ENCODE measurements at regions not wholly inside any gene's neighbourhood (a gene's known extent, or its start where the extent isn't known, plus 50 kb on each side); places are given as distances from the start of the nearest gene placed in this dataset.

- no peaks in the 10 kb centered on the region for H3K27me3 ChIP-seq
- no peaks in the 10 kb centered on the region for H3K36me3 ChIP-seq
- H3K9me3 ChIP-seq, result no peaks in the 10 kb centered on the region
- no peak for DNase-seq
- no peak for TF ChIP-seq POLR2A (IDR thresholded peaks at IDR 0.05)
- TF ChIP-seq POLR2AphosphoS5 (IDR thresholded peaks at IDR 0.05), result no peak
- no peak for TF ChIP-seq EP300 (IDR thresholded peaks at IDR 0.05)
- no peak for TF ChIP-seq CTCF (IDR thresholded peaks at IDR 0.05)
- no peak overlapping the region for H3K27ac ChIP-seq
- H3K4me1 ChIP-seq, result no peaks in the 10 kb centered on the region
- no peak overlapping the region for H3K4me3 ChIP-seq
- ATAC-seq (ENCODE audit: low FRiP score in 2 of 2), result no peak
Observed at GRCh38 chr6:48883116-48883515, 579.9 kb downstream of the MMUT start.

- Histone ChIP-seq H3K27ac (no peak overlapping the region), H3K9me3 (no peaks in the 10 kb centered on the region), H3K36me3 (no peaks in the 10 kb centered on the region), H3K4me1 (no peaks in the 10 kb centered on the region), H3K27me3 (no peaks in the 10 kb centered on the region), H3K4me3 (no peak overlapping the region)
- TF ChIP-seq EP300 (IDR thresholded peaks at IDR 0.05), result no peak
- TF ChIP-seq CTCF (IDR thresholded peaks at IDR 0.05), result no peak
- no peak for TF ChIP-seq POLR2AphosphoS5 (IDR thresholded peaks at IDR 0.05)
- no peak for TF ChIP-seq POLR2A (IDR thresholded peaks at IDR 0.05)
- ATAC-seq (ENCODE audit: low FRiP score in 2 of 2) (no peak), DNase-seq (no peak)
- WGBS, 2 donors, result 68 to 85% methylated on average over 1 of the region's 1 CpG
Observed at GRCh38 chr6:48881551-48881950, 581.5 kb downstream of the MMUT start.

DNA sequence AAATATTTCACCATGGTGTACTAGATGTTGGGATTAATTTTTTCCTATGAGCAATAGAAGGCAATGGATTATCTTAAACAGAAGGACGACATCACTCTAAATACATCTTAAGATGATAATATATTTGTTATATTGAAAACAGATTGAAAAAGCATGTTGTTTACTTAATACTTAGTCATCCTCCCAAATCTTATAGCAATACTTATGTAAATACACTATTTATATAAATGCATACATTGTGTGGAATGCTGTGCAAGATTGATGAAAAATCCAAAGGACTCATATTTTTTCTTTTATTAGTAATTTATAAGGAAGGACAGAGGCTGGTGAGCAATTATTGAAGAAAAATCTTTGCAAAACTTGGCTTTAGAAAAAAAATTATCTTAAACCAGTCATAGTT, 593.5 kb downstream of the MMUT start:
- no peak for DNase-seq
- Histone ChIP-seq H3K27me3 (no peaks in the 10 kb centered on the region), H3K9me3 (peaks cover 0 to under 1% (median 0%) of the 10 kb centered on the region in 4 donors), H3K36me3 (no peaks in the 10 kb centered on the region), H3K4me3 (no peak overlapping the region), H3K4me1 (no peaks in the 10 kb centered on the region), H3K27ac (no peak overlapping the region)
- WGBS, 2 donors, result 86 to 94% methylated on average over 1 of the region's 1 CpG
- ATAC-seq (ENCODE audit: low FRiP score in 2 of 2), result no peak
- TF ChIP-seq POLR2A (IDR thresholded peaks at IDR 0.05), result no peak
- no peak for TF ChIP-seq EP300 (IDR thresholded peaks at IDR 0.05)
- TF ChIP-seq CTCF (IDR thresholded peaks at IDR 0.05), result no peak
- TF ChIP-seq POLR2AphosphoS5 (IDR thresholded peaks at IDR 0.05), result no peak

DNA sequence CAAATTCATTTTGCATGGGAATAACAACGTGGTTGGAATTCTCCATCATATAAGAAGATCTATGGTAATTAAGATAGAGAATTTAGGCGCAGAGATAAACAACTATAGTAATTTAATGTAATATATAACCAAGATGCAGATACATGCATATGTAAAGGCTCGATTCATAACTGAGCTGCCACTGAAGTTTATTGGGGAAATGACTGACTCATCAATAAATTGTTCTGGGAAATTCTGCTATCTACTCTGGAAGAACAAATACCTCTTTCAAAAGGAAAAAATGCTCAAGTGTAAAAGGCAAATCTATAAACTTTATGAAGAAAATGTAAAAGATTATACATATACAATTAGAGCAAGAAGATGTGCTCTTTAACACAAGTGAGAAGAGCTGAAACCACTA, 596.4 kb downstream of the MMUT start:
- Histone ChIP-seq H3K27ac (no peak overlapping the region), H3K9me3 (peaks cover 0 to 9% (median 0%) of the 10 kb centered on the region in 4 donors), H3K4me3 (no peak overlapping the region), H3K27me3 (no peaks in the 10 kb centered on the region), H3K4me1 (no peaks in the 10 kb centered on the region), H3K36me3 (no peaks in the 10 kb centered on the region)
- 88 to 90% methylated on average over 3 of the region's 3 CpGs for WGBS, 2 donors
- DNase-seq (no peak), ATAC-seq (ENCODE audit: low FRiP score in 2 of 2) (no peak)
- TF ChIP-seq POLR2A (IDR thresholded peaks at IDR 0.05), result no peak
- no peak for TF ChIP-seq CTCF (IDR thresholded peaks at IDR 0.05)
- no peak for TF ChIP-seq POLR2AphosphoS5 (IDR thresholded peaks at IDR 0.05)
- no peak for TF ChIP-seq EP300 (IDR thresholded peaks at IDR 0.05)

GRCh38 chr6:48860175-48860574, 602.9 kb downstream of the MMUT start:
- no peak overlapping the region for H3K4me3 ChIP-seq
- no peak for TF ChIP-seq POLR2A (IDR thresholded peaks at IDR 0.05)
- TF ChIP-seq POLR2AphosphoS5 (IDR thresholded peaks at IDR 0.05), result no peak
- TF ChIP-seq EP300 (IDR thresholded peaks at IDR 0.05), result no peak
- no peak for TF ChIP-seq CTCF (IDR thresholded peaks at IDR 0.05)
- H3K9me3 ChIP-seq, result peaks cover 0 to 9% (median 0%) of the 10 kb centered on the region in 4 donors
- no peak for ATAC-seq (ENCODE audit: low FRiP score in 2 of 2)
- H3K4me1 ChIP-seq, result no peaks in the 10 kb centered on the region
- WGBS, 2 donors, result 92 to 95% methylated on average over 3 of the region's 3 CpGs
- no peak overlapping the region for H3K27ac ChIP-seq
- no peak for DNase-seq
- no peaks in the 10 kb centered on the region for H3K27me3 ChIP-seq
- H3K36me3 ChIP-seq, result no peaks in the 10 kb centered on the region
